PC-9 (cell line): ENCODE measurements at regions not wholly inside any gene's neighbourhood (a gene's known extent, or its start where the extent isn't known, plus 50 kb on each side); places are given as distances from the start of the nearest gene placed in this dataset.

ENCODE experiments used
- BruUV-seq: library from RNA; stranded (reverse); fragments of 400-500 nt; replicated peaks from 2 replicates; lab custom pipeline; 2021; lab: Mats Ljungman, UMichigan
- CTCF ChIA-PET: fragments of 300-600 bp; sonication (Branson Sonifier 250); formaldehyde crosslinking; loops from one replicate; lab custom pipeline; 2022; ENCODE audit warnings: antibody characterized with exemption; lab: Charles Lee
- POLR2A ChIA-PET: fragments of 300-600 bp; sonication (Branson Sonifier 250); formaldehyde crosslinking; loops from one replicate; lab custom pipeline; 2022; ENCODE audit warnings: antibody characterized with exemption; ENCODE audit not compliant: unreplicated experiment; lab: Charles Lee
- DNase-seq, 2 experiments: peaks; one replicate each; pipeline versions ENCODE4 v3.0.0 to v3.0.0-alpha.2; 2015 to 2022; ENCODE audit warnings: mixed read lengths in 1 of 2
- H2AFZ ChIP-seq: fragments of 200-600 bp; sonication (generic); 2 replicates; pipeline ENCODE4 v1.8.1; 2017; ENCODE audit warnings: antibody characterized with exemption
- H3F3A ChIP-seq: fragments of 200-600 bp; sonication (generic); 2 replicates; pipeline ENCODE4 v1.8.1; 2017; ENCODE audit warnings: antibody characterized with exemption, mild to moderate bottlenecking, low read depth; ENCODE audit not compliant: insufficient read depth
- H3K27ac ChIP-seq: fragments of 200-600 bp; sonication (generic); 2 replicates; pipeline ENCODE4 v1.6.1; 2016; ENCODE audit warnings: mixed run types
- H3K27me3 ChIP-seq: fragments of 200-600 bp; sonication (generic); 2 replicates; pipeline ENCODE4 v1.6.1; 2016; ENCODE audit warnings: low read depth, mixed run types; ENCODE audit not compliant: insufficient read depth
- H3K36me3 ChIP-seq: fragments of 200-600 bp; sonication (generic); 2 replicates; pipeline ENCODE4 v1.6.1; 2016; ENCODE audit warnings: low read depth, mixed run types
- H3K4me1 ChIP-seq: fragments of 200-600 bp; sonication (generic); replicated peaks from 2 replicates; pipeline ENCODE4 v1.6.1; 2016; ENCODE audit warnings: mixed run types; ENCODE audit not compliant: insufficient read depth
- H3K4me2 ChIP-seq: fragments of 200-600 bp; sonication (generic); 2 replicates; pipeline ENCODE4 v1.6.1; 2017; ENCODE audit warnings: mixed run types
- H3K4me3 ChIP-seq: fragments of 200-600 bp; sonication (generic); 2 replicates; pipeline ENCODE4 v1.6.1; 2016; ENCODE audit warnings: mixed run types
- H3K79me2 ChIP-seq: fragments of 200-600 bp; sonication (generic); 2 replicates; pipeline ENCODE4 v1.6.1; 2017; ENCODE audit warnings: low read depth, mixed run types
- H3K9me2 ChIP-seq: fragments of 200-600 bp; sonication (generic); 2 replicates; pipeline ENCODE4 v1.8.1; 2017; ENCODE audit warnings: mild to moderate bottlenecking; ENCODE audit not compliant: insufficient read depth
- H3K9me3 ChIP-seq: fragments of 200-600 bp; sonication (generic); 2 replicates; pipeline ENCODE4 v1.8.1; 2016; ENCODE audit warnings: low read depth; ENCODE audit not compliant: insufficient read depth
- H4K20me1 ChIP-seq: fragments of 200-600 bp; sonication (generic); 2 replicates; pipeline ENCODE4 v1.8.1; 2017; ENCODE audit not compliant: insufficient read depth
- CTCF ChIP-seq: fragments of 200-600 bp; sonication (generic); conservative IDR thresholded peaks from 2 replicates; pipeline ENCODE4 v1.6.1; 2017; ENCODE audit warnings: mixed run types, antibody characterized with exemption, mild to moderate bottlenecking, moderate library complexity
- EZH2 ChIP-seq: fragments of 200-600 bp; sonication (generic); IDR thresholded peaks from 2 replicates; pipeline ENCODE4 v1.8.0; 2017; ENCODE audit warnings: antibody characterized with exemption, low read depth
- intact Hi-C: fragments of 100-400 bp; cut with micrococcal nuclease; formaldehyde crosslinking; loops from one replicate; pipeline ENCODE4 v1.10.0; 2022; ENCODE audit not compliant: unreplicated experiment

GRCh38 chr12:124423761-124424515, 129.0 kb downstream of the RFLNA start:
- POLR2A ChIA-PET: no interaction called here
- BruUV-seq: no TSS peak
- Histone ChIP-seq H4K20me1 (no peaks in the 10 kb centered on the region), H3K79me2 (peaks cover 16% of the 10 kb centered on the region; the same call in 1 of the 2 replicates), H3K36me3 (peaks cover 16% of the 10 kb centered on the region), H3F3A (peaks cover 44% of the 10 kb centered on the region), H3K4me2 (peak overlapping the region; percentile 89), H2AFZ (no peak overlapping the region), H3K4me1 (peaks cover 32% of the 10 kb centered on the region), H3K27ac (peak overlapping the region; percentile 91), H3K9me2 (no peaks in the 10 kb centered on the region), H3K27me3 (no peaks in the 10 kb centered on the region), H3K4me3 (no peak overlapping the region; the same call in 1 of the 2 replicates), H3K9me3 (no peaks in the 10 kb centered on the region)
- TF ChIP-seq EZH2: no peak
- TF ChIP-seq CTCF: no peak
- DNase-seq: no peak
- intact Hi-C loops: loop anchor here (1.0 to 2.0 kb wide), 5 partner anchors 17 to 143 kb away; partner anchors contain the start of gene NCOR2
- CTCF ChIA-PET: no interaction called here

GRCh38 chr12:124422570-124423523, 128.0 kb downstream of the RFLNA start:
- peaks cover 32% of the 10 kb centered on the region for H3K4me1 ChIP-seq
- no peaks in the 10 kb centered on the region for H3K9me3 ChIP-seq
- DNase-seq: peak; percentile 84 to 96
- TF ChIP-seq CTCF: no peak
- no peak for TF ChIP-seq EZH2
- H3F3A ChIP-seq: peaks cover 46% of the 10 kb centered on the region
- H3K27me3 ChIP-seq: no peaks in the 10 kb centered on the region
- peak overlapping the region; percentile 49; the same call in 1 of the 2 replicates for H3K4me3 ChIP-seq
- H3K79me2 ChIP-seq: peaks cover 16% of the 10 kb centered on the region; the same call in 1 of the 2 replicates
- CTCF ChIA-PET: interaction anchor here (0.6 kb wide), 1 partner anchor 63 kb away, joined by 3 read pairs; no protein-coding TSS in a partner anchor
- intact Hi-C loops: loop anchor here (1.0 to 2.0 kb wide), 6 partner anchors 18 to 144 kb away; partner anchors contain the start of gene NCOR2
- H2AFZ ChIP-seq: no peak overlapping the region
- POLR2A ChIA-PET: interaction anchor here (0.6 to 0.7 kb wide), 5 partner anchors 18 to 518 kb away, joined by 3 to 6 read pairs (median 5); no protein-coding TSS in a partner anchor
- peaks cover 16% of the 10 kb centered on the region for H3K36me3 ChIP-seq
- no TSS peak for BruUV-seq
- no peaks in the 10 kb centered on the region for H3K9me2 ChIP-seq
- H4K20me1 ChIP-seq: no peaks in the 10 kb centered on the region
- peak overlapping the region; percentile 91 for H3K27ac ChIP-seq
- H3K4me2 ChIP-seq: peak overlapping the region; percentile 89

- CTCF ChIA-PET: interaction anchor here (0.6 kb wide), 1 partner anchor 63 kb away, joined by 3 read pairs; no protein-coding TSS in a partner anchor
- Histone ChIP-seq H2AFZ (no peak overlapping the region), H3K36me3 (peaks cover 16% of the 10 kb centered on the region), H3K4me2 (peak overlapping the region; percentile 89), H3K4me3 (peak overlapping the region; percentile 49; the same call in 1 of the 2 replicates), H3K27me3 (no peaks in the 10 kb centered on the region), H3K9me3 (no peaks in the 10 kb centered on the region), H3K4me1 (peaks cover 32% of the 10 kb centered on the region), H3F3A (peaks cover 51% of the 10 kb centered on the region), H3K79me2 (peaks cover 16% of the 10 kb centered on the region; the same call in 1 of the 2 replicates), H3K9me2 (no peaks in the 10 kb centered on the region), H3K27ac (peak overlapping the region; percentile 91), H4K20me1 (no peaks in the 10 kb centered on the region)
- BruUV-seq: TSS peak; percentile 19
- POLR2A ChIA-PET: interaction anchor here (0.5 to 0.6 kb wide), 5 partner anchors 19 to 518 kb away, joined by 3 to 6 read pairs (median 3); no protein-coding TSS in a partner anchor
- TF ChIP-seq EZH2 (no peak), CTCF (no peak)
- DNase-seq: peak; percentile 69 to 77
- intact Hi-C loops: loop anchor here (1.0 to 2.0 kb wide), 3 partner anchors 31 to 145 kb away; partner anchors contain the start of gene NCOR2
Measured at GRCh38 chr12:124422142-124422569, 127.3 kb downstream of the RFLNA start.
